SK-N-SH (cell line): ENCODE measurements at regions not wholly inside any gene's neighbourhood (a gene's known extent, or its start where the extent isn't known, plus 50 kb on each side); places are given as distances from the start of the nearest gene placed in this dataset.

Source experiments
- CTCF ChIA-PET: fragments of 300-600, 350-600 bp; formaldehyde crosslinking; extraction: SDS; loops from one replicate; lab custom pipeline; 2021; lab: Yijun Ruan, JAX
- POLR2A ChIA-PET: fragments of 350-600 bp; sonication (Branson Sonifier 250); formaldehyde crosslinking; extraction: SDS; loops from one replicate; lab custom pipeline; 2020; ENCODE audit warnings: antibody characterized with exemption, inconsistent platforms; lab: Yijun Ruan, JAX
- DNase-seq: peaks from one replicate; pipeline ENCODE4 v3.0.0; 2012
- H2AFZ ChIP-seq: fragments of 200-600 bp; sonication (generic); 2 replicates; pipeline ENCODE4 v1.8.1; 2016; ENCODE audit warnings: antibody characterized with exemption, mild to moderate bottlenecking, low read depth
- H3F3A ChIP-seq: fragments of 200-600 bp; sonication (generic); replicated peaks from 2 replicates; pipeline ENCODE3; 2016; ENCODE audit warnings: antibody characterized with exemption, mild to moderate bottlenecking; ENCODE audit not compliant: insufficient read depth
- H3K27ac ChIP-seq, 2 experiments: fragments of 200-500 bp in 1 of 2; fragments of 200-600 bp in 1 of 2; sonication (Bioruptor generic) in 1 of 2; sonication (generic), shearing (Covaris generic) in 1 of 2; 2 replicates each; pipeline versions ENCODE4 v1.5.1 to v1.6.1; 2014 to 2016; ENCODE audit warnings: low read depth in 2 of 2, inconsistent platforms in 1 of 2, low read length in 1 of 2, mild to moderate bottlenecking in 1 of 2, mixed read lengths in 1 of 2
- H3K27me3 ChIP-seq: fragments of 200-600 bp; sonication (generic), shearing (Covaris generic); 2 replicates; pipeline ENCODE4 v1.6.1; 2016; ENCODE audit warnings: mixed run types; ENCODE audit not compliant: insufficient read depth
- H3K36me3 ChIP-seq, 2 experiments: fragments of 200-500 bp in 1 of 2; fragments of 200-600 bp in 1 of 2; sonication (Bioruptor generic) in 1 of 2; sonication (generic) in 1 of 2; replicated peaks in 1 of 2; 2 replicates each; pipeline versions ENCODE3 to v1.5.1; 2014 to 2016; ENCODE audit warnings: low read length in 1 of 2, mild to moderate bottlenecking in 1 of 2; ENCODE audit not compliant: insufficient read depth in 2 of 2, control insufficient read depth in 1 of 2
- H3K4me1 ChIP-seq, 2 experiments: fragments of 200-500 bp in 1 of 2; fragments of 200-600 bp in 1 of 2; sonication (Bioruptor generic) in 1 of 2; sonication (generic), shearing (Covaris generic) in 1 of 2; 2 replicates each; pipeline versions ENCODE4 v1.5.1 to v1.6.1; 2014 to 2016; ENCODE audit warnings: low read depth in 1 of 2, low read length in 1 of 2, mixed run types in 1 of 2; ENCODE audit not compliant: insufficient read depth in 2 of 2, control insufficient read depth in 1 of 2
- H3K4me2 ChIP-seq: fragments of 200-600 bp; sonication (generic), shearing (Covaris generic); 2 replicates; pipeline ENCODE4 v1.6.1; 2017; ENCODE audit warnings: mixed run types
- H3K4me3 ChIP-seq, 2 experiments: fragments of 200-500 bp in 1 of 2; fragments of 200-600 bp in 1 of 2; sonication (Bioruptor generic) in 1 of 2; sonication (generic), shearing (Covaris generic) in 1 of 2; 2 replicates each; pipeline versions ENCODE4 v1.5.1 to v1.8.1; 2014 to 2016; ENCODE audit warnings: low read depth in 2 of 2, inconsistent platforms in 1 of 2, low read length in 1 of 2, mild to moderate bottlenecking in 1 of 2, mixed read lengths in 1 of 2, moderate library complexity in 1 of 2
- H3K79me2 ChIP-seq: fragments of 200-600 bp; sonication (generic); 2 replicates; pipeline ENCODE4 v1.8.1; 2017; ENCODE audit warnings: mild to moderate bottlenecking; ENCODE audit not compliant: insufficient read depth
- H3K9ac ChIP-seq: fragments of 200-600 bp; sonication (generic); 2 replicates; pipeline ENCODE4 v1.6.1; 2017; ENCODE audit warnings: mixed run types
- H3K9me2 ChIP-seq: fragments of 200-600 bp; sonication (generic); 2 replicates; pipeline ENCODE4 v1.6.1; 2017; ENCODE audit warnings: mixed run types
- H3K9me3 ChIP-seq: fragments of 200-600 bp; sonication (generic); 2 replicates; pipeline ENCODE4 v1.6.1; 2017; ENCODE audit warnings: mixed run types, mild to moderate bottlenecking, moderate library complexity
- H4K20me1 ChIP-seq: fragments of 200-600 bp; sonication (generic); 2 replicates; pipeline ENCODE4 v1.6.1; 2017; ENCODE audit warnings: mild to moderate bottlenecking, mixed run types; ENCODE audit not compliant: insufficient read depth
- EZH2phosphoT487 ChIP-seq: fragments of 200-600 bp; sonication (generic); IDR thresholded peaks from 2 replicates; pipeline ENCODE4 v1.6.1; 2017; ENCODE audit warnings: low read depth, mixed run types, mild to moderate bottlenecking, antibody characterized with exemption, moderate library complexity, borderline replicate concordance
- FOXM1 ChIP-seq: IDR thresholded peaks from 2 replicates; pipeline ENCODE4 v1.4.0; 2012; ENCODE audit warnings: low read depth, mild to moderate bottlenecking
- GATA2 ChIP-seq: sonication (generic); formaldehyde crosslinking; IDR thresholded peaks from 2 replicates; pipeline ENCODE4 v1.5.0; 2020; ENCODE audit warnings: mild to moderate bottlenecking, missing genetic modification reagents
- JUND ChIP-seq: IDR thresholded peaks from 2 replicates; pipeline ENCODE4 v1.4.0; 2012
- MEF2A ChIP-seq: IDR thresholded peaks from 2 replicates; pipeline ENCODE4 v1.4.0; 2012; ENCODE audit warnings: low read depth, borderline replicate concordance
- NFIC ChIP-seq: IDR thresholded peaks from 2 replicates; pipeline ENCODE4 v1.4.0; 2012; ENCODE audit warnings: borderline replicate concordance
- NRF1 ChIP-seq: IDR thresholded peaks from 2 replicates; pipeline ENCODE4 v1.6.1; 2012; ENCODE audit warnings: low read depth, mild to moderate bottlenecking, low read length
- RFX5 ChIP-seq: IDR thresholded peaks from 2 replicates; pipeline ENCODE4 v1.6.1; 2012; ENCODE audit warnings: mild to moderate bottlenecking, improper control_type of control experiment, low read length
- RXRA ChIP-seq: IDR thresholded peaks from 2 replicates; pipeline ENCODE4 v1.4.0; 2012; ENCODE audit warnings: low read depth, mild to moderate bottlenecking, borderline replicate concordance
- SMC3 ChIP-seq: IDR thresholded peaks from 2 replicates; pipeline ENCODE4 v1.6.1; 2012; ENCODE audit warnings: low read depth, low read length, improper control_type of control experiment
- TAF1 ChIP-seq: IDR thresholded peaks from 2 replicates; pipeline ENCODE4 v1.6.1; 2012; ENCODE audit warnings: low read depth, mild to moderate bottlenecking, low read length, moderate library complexity, borderline replicate concordance
- TEAD4 ChIP-seq: IDR thresholded peaks from 2 replicates; pipeline ENCODE4 v1.4.0; 2012; ENCODE audit warnings: mild to moderate bottlenecking, borderline replicate concordance; ENCODE audit not compliant: insufficient read depth
- USF2 ChIP-seq: fragments of 150-350 bp; IDR thresholded peaks from 2 replicates; pipeline ENCODE4 v1.6.1; 2017; ENCODE audit warnings: antibody characterized with exemption, low read length, low read depth, borderline replicate concordance
- ZBTB33 ChIP-seq: IDR thresholded peaks from 2 replicates; pipeline ENCODE4 v1.4.0; 2012; ENCODE audit warnings: low read depth, borderline replicate concordance
- WGBS: methylation state at CpG from one replicate; pipeline ENCODE4 v1.1.6; 2017; ENCODE audit warnings: low lambda C conversion rate; 5-methylcytosine and 5-hydroxymethylcytosine counted together

- Histone ChIP-seq H3K36me3 (no peaks in the 10 kb centered on the region), H3K4me1 (peaks cover 0 to 14% of the 10 kb centered on the region in 2 experiments; a peak in 1 of 4 replicates), H3F3A (no peaks in the 10 kb centered on the region), H3K79me2 (no peaks in the 10 kb centered on the region), H4K20me1 (no peaks in the 10 kb centered on the region), H3K27me3 (no peaks in the 10 kb centered on the region), H3K4me3 (no peak overlapping the region), H3K9me3 (no peaks in the 10 kb centered on the region), H3K9ac (no peak overlapping the region), H3K9me2 (no peaks in the 10 kb centered on the region), H2AFZ (no peak overlapping the region), H3K4me2 (no peak overlapping the region), H3K27ac (no peak overlapping the region)
- no peak for DNase-seq
- TF ChIP-seq JUND, result no peak
- TF ChIP-seq NRF1, result no peak
- no peak for TF ChIP-seq GATA2 (CRISPR knock-in tag)
- no peak for TF ChIP-seq FOXM1
- no peak for TF ChIP-seq MEF2A
- TF ChIP-seq TAF1, result no peak
- no peak for TF ChIP-seq RFX5
- no peak for TF ChIP-seq SMC3
- no peak for TF ChIP-seq USF2
- TF ChIP-seq RXRA, result no peak
- TF ChIP-seq ZBTB33, result no peak
- no peak for TF ChIP-seq TEAD4
- TF ChIP-seq NFIC, result no peak
- 61% methylated on average over 10 of the region's 17 CpGs for WGBS
- POLR2A ChIA-PET, result no interaction called here
- CTCF ChIA-PET, result no interaction called here
Measured at GRCh38 chr10:131774681-131775085, 126.1 kb upstream of the PPP2R2D start.

GRCh38 chr10:131775433-131775832, 125.4 kb upstream of the PPP2R2D start:
- ChIA-PET POLR2A (no interaction called here), CTCF (no interaction called here)
- Histone ChIP-seq H3K9me2 (no peaks in the 10 kb centered on the region), H3K79me2 (no peaks in the 10 kb centered on the region), H3K4me1 (peaks cover 0 to 14% of the 10 kb centered on the region in 2 experiments; a peak in 1 of 4 replicates), H3K9me3 (no peaks in the 10 kb centered on the region), H4K20me1 (no peaks in the 10 kb centered on the region), H3K27me3 (no peaks in the 10 kb centered on the region), H3K36me3 (no peaks in the 10 kb centered on the region), H2AFZ (no peak overlapping the region), H3K9ac (no peak overlapping the region), H3K27ac (no peak overlapping the region), H3K4me3 (no peak overlapping the region), H3K4me2 (no peak overlapping the region), H3F3A (no peaks in the 10 kb centered on the region)
- DNase-seq, result no peak
- WGBS, result 58% methylated on average over 16 of the region's 16 CpGs
- TF ChIP-seq RFX5 (no peak), EZH2phosphoT487 (no peak), JUND (no peak)
